Smooth muscle cell (in vitro differentiated cells): ENCODE measurements at regions not wholly inside any gene's neighbourhood (a gene's known extent, or its start where the extent isn't known, plus 50 kb on each side); places are given as distances from the start of the nearest gene placed in this dataset.

Experiments
- DNase-seq: peaks from one replicate; lab custom pipeline; 2025; ENCODE audit not compliant: unreplicated experiment; lab: John Stamatoyannopoulos, UW
- H2AFZ ChIP-seq: fragments of 200-600 bp; sonication (generic); 2 replicates; pipeline ENCODE4 v1.6.0; 2016; ENCODE audit warnings: antibody characterized with exemption, low read depth, mild to moderate bottlenecking
- H3F3A ChIP-seq: fragments of 200-600 bp; sonication (generic); 2 replicates; pipeline ENCODE4 v1.6.0; 2017; ENCODE audit warnings: antibody characterized with exemption, low read depth
- H3K27ac ChIP-seq: fragments of 200-600 bp; sonication (generic); 2 replicates; pipeline ENCODE4 v1.5.1; 2016; ENCODE audit warnings: low read depth, mild to moderate bottlenecking
- H3K27me3 ChIP-seq: fragments of 200-600 bp; sonication (generic); 2 replicates; pipeline ENCODE4 v1.6.1; 2016; ENCODE audit warnings: low read depth, mild to moderate bottlenecking
- H3K36me3 ChIP-seq: fragments of 200-600 bp; sonication (generic); 2 replicates; pipeline ENCODE4 v1.5.1; 2016; ENCODE audit warnings: low read depth
- H3K4me1 ChIP-seq: fragments of 200-600 bp; sonication (generic); 2 replicates; pipeline ENCODE4 v1.5.1; 2016; ENCODE audit warnings: low read depth
- H3K4me2 ChIP-seq: fragments of 200-600 bp; sonication (generic); 2 replicates; pipeline ENCODE4 v1.6.0; 2016; ENCODE audit warnings: mild to moderate bottlenecking
- H3K4me3 ChIP-seq: fragments of 200-600 bp; sonication (generic); 2 replicates; pipeline ENCODE4 v1.5.1; 2016; ENCODE audit warnings: mild to moderate bottlenecking
- H3K79me2 ChIP-seq: fragments of 200-600 bp; sonication (generic); 2 replicates; pipeline ENCODE4 v1.6.0; 2016; ENCODE audit warnings: low read depth, mild to moderate bottlenecking
- H3K9ac ChIP-seq: fragments of 200-600 bp; sonication (generic); 2 replicates; pipeline ENCODE4 v1.6.0; 2016; ENCODE audit warnings: low read depth
- H3K9me3 ChIP-seq: fragments of 200-600 bp; sonication (generic); replicated peaks from 2 replicates; pipeline ENCODE4 v1.5.1; 2016; ENCODE audit warnings: low read depth
- H4K20me1 ChIP-seq: fragments of 200-600 bp; sonication (generic); 2 replicates; pipeline ENCODE4 v1.6.0; 2016; ENCODE audit warnings: low read depth
- WGBS: methylation state at CpG from one replicate; pipeline ENCODE4 v1.1.7; 2016; ENCODE audit warnings: low lambda C conversion rate; 5-methylcytosine and 5-hydroxymethylcytosine counted together
- TF ChIP-seq, protein P1 (sequence below): fragments of 200-600 bp; sonication (generic); IDR thresholded peaks from 2 replicates; pipeline ENCODE4 v1.5.1; 2017; ENCODE audit warnings: borderline replicate concordance, mild to moderate bottlenecking, antibody characterized with exemption; ENCODE audit not compliant: insufficient read depth, poor library complexity, severe bottlenecking

DNA sequence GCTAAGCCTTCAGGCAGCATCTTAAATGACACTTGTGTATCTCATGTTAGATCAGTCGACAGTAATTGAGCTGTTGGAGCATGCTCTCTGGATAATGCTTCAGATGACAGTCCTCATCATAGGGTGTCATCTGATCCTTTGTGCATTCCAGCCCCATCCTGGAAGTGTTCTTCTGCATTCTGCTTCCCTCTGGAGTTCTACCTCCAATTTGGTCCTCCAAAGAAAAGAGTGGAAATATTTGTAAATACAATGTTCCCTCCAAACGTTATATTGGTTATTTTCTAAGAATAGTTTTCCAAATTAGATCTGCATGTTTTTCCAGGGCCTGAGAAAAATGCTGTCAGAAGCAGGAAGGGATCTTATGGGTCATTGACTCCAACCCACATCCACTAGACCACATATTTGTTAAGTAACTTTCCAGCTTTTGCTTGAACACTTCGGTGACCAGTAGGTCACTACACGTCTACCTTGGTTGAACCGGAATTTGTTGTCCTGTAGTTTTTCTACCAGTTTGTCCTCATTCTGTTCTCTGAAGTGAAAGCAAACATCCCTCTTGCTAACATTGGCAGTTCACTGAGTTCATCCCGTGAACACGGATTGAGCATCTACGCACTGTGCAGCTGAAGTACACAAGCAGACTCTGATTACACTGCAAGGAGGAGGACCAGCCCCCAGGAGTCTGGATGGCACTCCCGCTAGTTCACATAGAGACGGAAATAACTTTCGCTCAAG, 136.0 kb downstream of the TLR5 start:
- TF ChIP-seq, protein P1, sequence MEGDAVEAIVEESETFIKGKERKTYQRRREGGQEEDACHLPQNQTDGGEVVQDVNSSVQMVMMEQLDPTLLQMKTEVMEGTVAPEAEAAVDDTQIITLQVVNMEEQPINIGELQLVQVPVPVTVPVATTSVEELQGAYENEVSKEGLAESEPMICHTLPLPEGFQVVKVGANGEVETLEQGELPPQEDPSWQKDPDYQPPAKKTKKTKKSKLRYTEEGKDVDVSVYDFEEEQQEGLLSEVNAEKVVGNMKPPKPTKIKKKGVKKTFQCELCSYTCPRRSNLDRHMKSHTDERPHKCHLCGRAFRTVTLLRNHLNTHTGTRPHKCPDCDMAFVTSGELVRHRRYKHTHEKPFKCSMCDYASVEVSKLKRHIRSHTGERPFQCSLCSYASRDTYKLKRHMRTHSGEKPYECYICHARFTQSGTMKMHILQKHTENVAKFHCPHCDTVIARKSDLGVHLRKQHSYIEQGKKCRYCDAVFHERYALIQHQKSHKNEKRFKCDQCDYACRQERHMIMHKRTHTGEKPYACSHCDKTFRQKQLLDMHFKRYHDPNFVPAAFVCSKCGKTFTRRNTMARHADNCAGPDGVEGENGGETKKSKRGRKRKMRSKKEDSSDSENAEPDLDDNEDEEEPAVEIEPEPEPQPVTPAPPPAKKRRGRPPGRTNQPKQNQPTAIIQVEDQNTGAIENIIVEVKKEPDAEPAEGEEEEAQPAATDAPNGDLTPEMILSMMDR = no peak
- H3K4me2 ChIP-seq = no peak overlapping the region
- no peak overlapping the region for H3K9ac ChIP-seq
- no peaks in the 10 kb centered on the region for H3K9me3 ChIP-seq
- no peak overlapping the region for H2AFZ ChIP-seq
- peaks cover 7% of the 10 kb centered on the region for H3F3A ChIP-seq
- WGBS = 64% methylated on average over 11 of the region's 11 CpGs
- no peak for DNase-seq
- peaks cover 43% of the 10 kb centered on the region for H3K4me1 ChIP-seq
- H3K36me3 ChIP-seq = no peaks in the 10 kb centered on the region
- H3K4me3 ChIP-seq = no peak overlapping the region
- no peaks in the 10 kb centered on the region for H4K20me1 ChIP-seq
- no peaks in the 10 kb centered on the region for H3K27me3 ChIP-seq
- no peaks in the 10 kb centered on the region for H3K79me2 ChIP-seq
- H3K27ac ChIP-seq = no peak overlapping the region

- WGBS = 75% methylated on average over 7 of the region's 7 CpGs
- no peak overlapping the region for H3K4me3 ChIP-seq
- no peaks in the 10 kb centered on the region for H3K9me3 ChIP-seq
These were observed 135.1 kb downstream of the TLR5 start for GRCh38 chr1:223007935-223008334.

GRCh38 chr1:223008808-223009207, 134.2 kb downstream of the TLR5 start:
- H3K4me3 ChIP-seq = no peak overlapping the region
- no peak overlapping the region for H2AFZ ChIP-seq
- H3K79me2 ChIP-seq = no peaks in the 10 kb centered on the region
- H3K4me2 ChIP-seq = no peak overlapping the region
- TF ChIP-seq, protein P1 = no peak
- H3K9me3 ChIP-seq = no peaks in the 10 kb centered on the region
- DNase-seq = no peak
- H3K4me1 ChIP-seq = peaks cover 43% of the 10 kb centered on the region
- H3K27ac ChIP-seq = no peak overlapping the region
- 31% methylated on average over 2 of the region's 2 CpGs for WGBS
- H3K27me3 ChIP-seq = no peaks in the 10 kb centered on the region
- H3F3A ChIP-seq = peaks cover 7% of the 10 kb centered on the region
- H3K9ac ChIP-seq = no peak overlapping the region
- H4K20me1 ChIP-seq = no peaks in the 10 kb centered on the region
- no peaks in the 10 kb centered on the region for H3K36me3 ChIP-seq

More at GRCh38 chr1:223007935-223008334, 135.1 kb downstream of the TLR5 start:
- H4K20me1 ChIP-seq = no peaks in the 10 kb centered on the region
- TF ChIP-seq, protein P1 = no peak
- no peaks in the 10 kb centered on the region for H3K36me3 ChIP-seq
- H3K4me2 ChIP-seq = no peak overlapping the region
- DNase-seq = no peak
- no peak overlapping the region for H2AFZ ChIP-seq
- H3K4me1 ChIP-seq = peaks cover 43% of the 10 kb centered on the region
- H3K79me2 ChIP-seq = no peaks in the 10 kb centered on the region
- peaks cover 7% of the 10 kb centered on the region for H3F3A ChIP-seq
- H3K9ac ChIP-seq = no peak overlapping the region
- H3K27ac ChIP-seq = no peak overlapping the region
- no peaks in the 10 kb centered on the region for H3K27me3 ChIP-seq

DNA sequence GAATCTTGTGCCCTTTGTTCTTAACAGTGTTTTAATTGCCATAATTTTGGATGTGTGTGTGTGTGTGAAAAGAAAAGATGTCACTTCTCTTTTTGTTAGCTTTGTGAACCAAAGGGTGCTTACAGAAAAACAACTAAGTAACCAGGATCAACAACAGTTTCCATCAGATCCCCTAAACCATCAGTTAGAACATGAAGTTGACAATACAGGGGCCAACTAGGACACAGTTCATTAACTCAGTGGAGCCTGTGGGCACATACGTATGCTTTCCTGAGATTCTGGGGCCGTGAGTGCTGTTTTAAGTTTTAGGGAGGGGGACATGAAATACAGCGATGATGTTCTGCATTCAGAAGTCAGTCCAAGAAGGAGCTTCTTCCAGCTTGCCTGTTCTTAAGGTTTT, 133.6 kb downstream of the TLR5 start:
- Histone ChIP-seq H3K36me3 (no peaks in the 10 kb centered on the region), H3K4me3 (no peak overlapping the region), H3K27me3 (no peaks in the 10 kb centered on the region), H3K79me2 (no peaks in the 10 kb centered on the region), H3K9ac (no peak overlapping the region), H3K4me2 (no peak overlapping the region), H3K9me3 (no peaks in the 10 kb centered on the region), H3F3A (peaks cover 7% of the 10 kb centered on the region), H3K4me1 (peaks cover 43% of the 10 kb centered on the region), H3K27ac (no peak overlapping the region), H2AFZ (no peak overlapping the region), H4K20me1 (no peaks in the 10 kb centered on the region)
- DNase-seq = no peak
- 42% methylated on average over 3 of the region's 3 CpGs for WGBS
- TF ChIP-seq, protein P1 = no peak
